Panc1 (cell line): ENCODE measurements at regions not wholly inside any gene's neighbourhood (a gene's known extent, or its start where the extent isn't known, plus 50 kb on each side); places are given as distances from the start of the nearest gene placed in this dataset.

ENCODE experiments used
- CTCF ChIP-seq: fragments of 450-650 bp; IDR thresholded peaks from 2 replicates; pipeline ENCODE4 v1.5.1; 2017; ENCODE audit warnings: mild to moderate bottlenecking
- POLR2AphosphoS5 ChIP-seq: IDR thresholded peaks from 2 replicates; pipeline ENCODE4 v1.6.1; 2012; ENCODE audit warnings: mild to moderate bottlenecking, low read depth, low read length, moderate library complexity
- REST ChIP-seq, 2 experiments: IDR thresholded peaks; 2 replicates each; pipeline ENCODE4 v1.6.1; 2011 to 2012; ENCODE audit warnings: low read depth in 2 of 2, control low read depth in 1 of 2, low read length in 1 of 2, mild to moderate bottlenecking in 1 of 2, moderate library complexity in 1 of 2; ENCODE audit not compliant: insufficient read depth in 1 of 2
- TCF7L2 ChIP-seq: IDR thresholded peaks from 2 replicates; pipeline ENCODE4 v1.6.1; 2011; ENCODE audit warnings: mild to moderate bottlenecking, low read depth, low read length, inconsistent platforms

GRCh38 chr1:115526900-115527299, 114.9 kb upstream of the VANGL1 start:
- TF ChIP-seq CTCF = no peak
- no peak for TF ChIP-seq REST (IDR thresholded peaks at IDR 0.05; ENCODE audit: insufficient read depth in 1 of 2, low read depth in 2 of 2, low read length in 1 of 2)
- no peak for TF ChIP-seq POLR2AphosphoS5
- TF ChIP-seq TCF7L2 = no peak
